SU-DHL-6 (cell line): ENCODE measurements at regions not wholly inside any gene's neighbourhood (a gene's known extent, or its start where the extent isn't known, plus 50 kb on each side); places are given as distances from the start of the nearest gene placed in this dataset.

Experiments
- H2AFZ ChIP-seq: fragments of 200-600 bp; sonication (generic); 2 replicates; pipeline ENCODE4 v1.6.1; 2014; ENCODE audit warnings: low read depth, mild to moderate bottlenecking, moderate library complexity, mixed read lengths, antibody characterized with exemption, low read length; ENCODE audit not compliant: severe bottlenecking
- H3F3A ChIP-seq: fragments of 200-600 bp; shearing (Covaris generic); 2 replicates; pipeline ENCODE4 v1.6.0; 2016; ENCODE audit warnings: antibody characterized with exemption, mild to moderate bottlenecking; ENCODE audit not compliant: insufficient read depth
- H3K27ac ChIP-seq: fragments of 200-600 bp; sonication (generic); 2 replicates; pipeline ENCODE4 v1.5.1; 2016; ENCODE audit warnings: low read depth, mild to moderate bottlenecking, low read length, moderate library complexity, mixed read lengths
- H3K27me3 ChIP-seq: fragments of 200-600 bp; sonication (generic), shearing (Covaris generic); 2 replicates; pipeline ENCODE4 v1.6.0; 2014; ENCODE audit warnings: mild to moderate bottlenecking, low read length
- H3K36me3 ChIP-seq: fragments of 200-600 bp; sonication (generic); 2 replicates; pipeline ENCODE4 v1.6.1; 2014; ENCODE audit warnings: mild to moderate bottlenecking, low read length, mixed read lengths
- H3K4me2 ChIP-seq: fragments of 300-600, 200-600 bp; shearing (Covaris generic), sonication (generic); 2 replicates; pipeline ENCODE4 v1.6.0; 2014; ENCODE audit warnings: low read length, low read depth, mild to moderate bottlenecking; ENCODE audit not compliant: poor library complexity, severe bottlenecking
- H3K4me3 ChIP-seq: fragments of 200-600 bp; sonication (generic); 2 replicates; pipeline ENCODE4 v1.5.1; 2014; ENCODE audit warnings: antibody characterized with exemption, low read length, mild to moderate bottlenecking, mixed read lengths; ENCODE audit not compliant: insufficient read depth, poor library complexity, severe bottlenecking
- H3K79me2 ChIP-seq: fragments of 200-600 bp; sonication (generic); 2 replicates; pipeline ENCODE4 v1.6.1; 2014; ENCODE audit warnings: mild to moderate bottlenecking, low read length, moderate library complexity; ENCODE audit not compliant: insufficient read depth
- H3K9ac ChIP-seq: fragments of 200-600 bp; sonication (generic); 2 replicates; pipeline ENCODE4 v1.7.0; 2014; ENCODE audit warnings: mild to moderate bottlenecking, low read length
- H3K9me2 ChIP-seq: fragments of 200-600 bp; sonication (generic); replicated peaks from 2 replicates; pipeline ENCODE4 v1.6.1; 2014; ENCODE audit warnings: low read length; ENCODE audit not compliant: insufficient read depth
- H3K9me3 ChIP-seq: fragments of 200-600 bp; sonication (generic); 2 replicates; pipeline ENCODE4 v1.6.1; 2014; ENCODE audit warnings: low read length, mixed read lengths; ENCODE audit not compliant: insufficient read depth
- H4K20me1 ChIP-seq: fragments of 200-600 bp; sonication (generic); 2 replicates; pipeline ENCODE4 v1.6.1; 2014; ENCODE audit warnings: low read depth, mild to moderate bottlenecking, antibody characterized with exemption, low read length, moderate library complexity, mixed read lengths
- EZH2phosphoT487 ChIP-seq: fragments of 200-600 bp; sonication (generic), shearing (Covaris generic); conservative IDR thresholded peaks from 2 replicates; pipeline ENCODE4 v1.6.1; 2018; ENCODE audit warnings: mild to moderate bottlenecking, antibody characterized with exemption, low read length, moderate library complexity, mixed read lengths
- TF ChIP-seq, protein P1 (sequence below): fragments of 200-600 bp; sonication (generic); IDR thresholded peaks from one replicate; pipeline ENCODE4 v1.5.1; 2017; ENCODE audit warnings: antibody characterized with exemption, mild to moderate bottlenecking, low read length, moderate library complexity; ENCODE audit not compliant: insufficient read depth, poor library complexity, severe bottlenecking

DNA sequence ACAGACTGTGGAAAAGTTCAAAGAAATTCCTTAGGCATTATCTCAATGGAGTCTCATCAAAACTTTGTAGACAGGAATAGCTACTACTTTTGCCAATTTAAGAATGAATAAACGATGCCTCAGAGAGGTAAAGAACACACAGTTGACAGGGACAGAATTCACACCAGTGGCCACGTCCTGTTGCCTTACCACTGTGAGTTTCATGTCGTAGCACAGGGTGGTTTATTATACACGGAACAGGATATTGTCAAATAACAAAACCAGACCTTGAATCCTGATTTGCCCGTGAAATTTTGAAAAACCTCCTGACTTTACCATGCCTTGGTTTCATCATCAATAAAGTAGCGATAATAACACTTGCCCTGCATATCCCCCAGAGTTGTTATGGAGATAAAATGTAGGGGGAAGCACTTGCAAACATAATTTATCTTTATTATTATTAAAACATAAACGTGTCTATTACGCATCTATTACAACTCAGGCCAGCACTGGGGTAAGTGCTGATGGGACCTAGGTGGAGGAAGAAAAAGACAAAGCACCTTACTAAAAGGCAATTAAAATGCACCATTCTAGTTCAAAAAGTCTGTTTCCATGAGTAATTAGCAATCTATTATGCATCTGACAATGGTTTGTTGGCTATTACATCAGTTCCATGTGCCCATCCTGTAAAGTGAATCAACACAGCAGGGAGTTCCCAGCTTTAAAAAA is 408.1 kb upstream of the RUNX1 start:
- no peaks in the 10 kb centered on the region for H3K79me2 ChIP-seq

DNA sequence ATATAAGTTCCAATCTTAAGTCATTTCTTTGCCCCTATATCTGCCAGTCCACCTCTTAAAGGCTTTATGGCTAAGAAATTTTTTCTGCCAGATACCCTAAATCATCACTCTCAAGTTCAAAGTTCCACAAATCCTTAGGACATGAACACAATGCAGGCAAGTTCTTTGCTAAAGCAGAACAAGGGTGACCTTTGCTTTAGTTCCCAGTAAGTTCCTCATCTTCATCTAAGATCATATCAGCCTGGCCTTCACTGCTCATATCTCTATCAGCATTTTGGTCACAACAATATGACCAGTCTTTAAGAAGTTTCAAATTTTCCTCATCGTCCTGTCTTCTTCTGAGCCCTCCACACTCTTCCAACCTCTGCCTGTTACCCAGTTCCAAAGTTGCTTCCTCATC is 402.2 kb upstream of the RUNX1 start:
- Histone ChIP-seq H3K36me3 (no peaks in the 10 kb centered on the region), H3K9me2 (no peaks in the 10 kb centered on the region), H3K79me2 (no peaks in the 10 kb centered on the region), H3K9me3 (no peaks in the 10 kb centered on the region; the same call in 1 of the 2 replicates), H4K20me1 (no peaks in the 10 kb centered on the region), H2AFZ (no peak overlapping the region), H3K9ac (no peak overlapping the region), H3K4me3 (no peak overlapping the region), H3F3A (no peaks in the 10 kb centered on the region), H3K4me2 (no peak overlapping the region), H3K27ac (no peak overlapping the region), H3K27me3 (no peaks in the 10 kb centered on the region)
- TF ChIP-seq, protein P1, sequence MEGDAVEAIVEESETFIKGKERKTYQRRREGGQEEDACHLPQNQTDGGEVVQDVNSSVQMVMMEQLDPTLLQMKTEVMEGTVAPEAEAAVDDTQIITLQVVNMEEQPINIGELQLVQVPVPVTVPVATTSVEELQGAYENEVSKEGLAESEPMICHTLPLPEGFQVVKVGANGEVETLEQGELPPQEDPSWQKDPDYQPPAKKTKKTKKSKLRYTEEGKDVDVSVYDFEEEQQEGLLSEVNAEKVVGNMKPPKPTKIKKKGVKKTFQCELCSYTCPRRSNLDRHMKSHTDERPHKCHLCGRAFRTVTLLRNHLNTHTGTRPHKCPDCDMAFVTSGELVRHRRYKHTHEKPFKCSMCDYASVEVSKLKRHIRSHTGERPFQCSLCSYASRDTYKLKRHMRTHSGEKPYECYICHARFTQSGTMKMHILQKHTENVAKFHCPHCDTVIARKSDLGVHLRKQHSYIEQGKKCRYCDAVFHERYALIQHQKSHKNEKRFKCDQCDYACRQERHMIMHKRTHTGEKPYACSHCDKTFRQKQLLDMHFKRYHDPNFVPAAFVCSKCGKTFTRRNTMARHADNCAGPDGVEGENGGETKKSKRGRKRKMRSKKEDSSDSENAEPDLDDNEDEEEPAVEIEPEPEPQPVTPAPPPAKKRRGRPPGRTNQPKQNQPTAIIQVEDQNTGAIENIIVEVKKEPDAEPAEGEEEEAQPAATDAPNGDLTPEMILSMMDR: no peak
- TF ChIP-seq EZH2phosphoT487: no peak

More for the DNA sequence above, 408.1 kb upstream of the RUNX1 start:
- TF ChIP-seq, protein P1: no peak
- no peak for TF ChIP-seq EZH2phosphoT487
- no peak overlapping the region for H2AFZ ChIP-seq
- H3K4me2 ChIP-seq: no peak overlapping the region
- H3F3A ChIP-seq: no peaks in the 10 kb centered on the region
- H3K9me3 ChIP-seq: no peaks in the 10 kb centered on the region
- no peaks in the 10 kb centered on the region for H4K20me1 ChIP-seq
- no peak overlapping the region for H3K27ac ChIP-seq
- no peaks in the 10 kb centered on the region for H3K9me2 ChIP-seq
- H3K36me3 ChIP-seq: no peaks in the 10 kb centered on the region
- H3K27me3 ChIP-seq: no peaks in the 10 kb centered on the region
- H3K4me3 ChIP-seq: no peak overlapping the region
- no peak overlapping the region for H3K9ac ChIP-seq

DNA sequence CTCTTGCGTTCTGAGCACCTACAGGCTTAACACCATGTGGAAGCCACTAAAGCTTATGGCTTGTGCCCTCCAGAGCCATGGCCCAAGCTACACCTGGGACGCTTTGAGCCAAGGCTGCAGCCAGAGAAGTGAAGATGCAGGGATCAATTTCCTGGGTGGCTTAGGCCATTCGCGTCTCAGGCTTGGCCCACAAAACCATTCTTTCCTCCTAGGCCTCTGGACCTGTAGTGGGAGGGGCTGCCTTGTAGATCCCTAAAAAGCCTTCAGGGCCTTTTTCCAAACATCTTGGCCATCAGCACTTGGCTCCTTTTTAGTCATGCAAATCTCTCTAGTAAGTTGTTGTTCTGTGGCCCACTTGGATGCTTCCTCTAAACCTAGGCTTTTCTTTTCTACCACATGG is 401.7 kb upstream of the RUNX1 start:
- H3K9ac ChIP-seq: no peak overlapping the region
- TF ChIP-seq EZH2phosphoT487: no peak
- TF ChIP-seq, protein P1: no peak

More for the DNA sequence above, 401.7 kb upstream of the RUNX1 start:
- no peaks in the 10 kb centered on the region for H3K36me3 ChIP-seq
- no peak overlapping the region for H2AFZ ChIP-seq
- H3K9me2 ChIP-seq: no peaks in the 10 kb centered on the region
- H3K27me3 ChIP-seq: no peaks in the 10 kb centered on the region
- H3K4me3 ChIP-seq: no peak overlapping the region
- no peak overlapping the region for H3K27ac ChIP-seq
- H3K4me2 ChIP-seq: no peak overlapping the region
- no peaks in the 10 kb centered on the region for H3K79me2 ChIP-seq
- no peaks in the 10 kb centered on the region; the same call in 1 of the 2 replicates for H3K9me3 ChIP-seq
- no peaks in the 10 kb centered on the region for H3F3A ChIP-seq
- no peaks in the 10 kb centered on the region for H4K20me1 ChIP-seq
